H1 (cell line): ENCODE measurements at regions not wholly inside any gene's neighbourhood (a gene's known extent, or its start where the extent isn't known, plus 50 kb on each side); places are given as distances from the start of the nearest gene placed in this dataset.

Source experiments
- CTCF ChIA-PET: fragments of 300-600 bp; sonication (Branson Sonifier 250); formaldehyde crosslinking; loops from one replicate; lab custom pipeline; 2021; ENCODE audit not compliant: partially characterized antibody; lab: Charles Lee
- POLR2A ChIA-PET: fragments of 300-600 bp; sonication (Branson Sonifier 250); formaldehyde crosslinking; loops from one replicate; lab custom pipeline; 2021; ENCODE audit warnings: inconsistent platforms; ENCODE audit not compliant: partially characterized antibody; lab: Charles Lee
- DNase-seq, 2 experiments: peaks; one replicate each; pipeline versions ENCODE4 v3.0.0 to v3.0.0-alpha.2; 2010 to 2022; ENCODE audit warnings: low spot score in 2 of 2, low read depth in 1 of 2, mixed read lengths in 1 of 2
- FAIRE-seq: peaks from 2 replicates; lab custom pipeline; 2011; peaks lifted over from hg19 to GRCh38; lab: Jason Lieb, UNC
- H2AFZ ChIP-seq: 2 replicates; pipeline ENCODE4 v1.8.1; 2012; ENCODE audit warnings: low read length, inconsistent platforms
- H2AK5ac ChIP-seq: 2 replicates; pipeline ENCODE4 v1.6.1; 2013; ENCODE audit warnings: low read depth, low read length
- H2BK120ac ChIP-seq: replicated peaks from 2 replicates; pipeline ENCODE3; 2013; ENCODE audit warnings: low read depth, low read length, inconsistent platforms
- H2BK12ac ChIP-seq: 2 replicates; pipeline ENCODE4 v1.6.1; 2013; ENCODE audit warnings: low read depth, low read length
- H2BK15ac ChIP-seq: 2 replicates; pipeline ENCODE4 v1.6.1; 2013; ENCODE audit warnings: low read length
- H2BK20ac ChIP-seq: 2 replicates; pipeline ENCODE4 v1.6.1; 2013; ENCODE audit warnings: low read length
- H2BK5ac ChIP-seq: 2 replicates; pipeline ENCODE4 v1.6.1; 2013; ENCODE audit warnings: low read depth, low read length
- H3K14ac ChIP-seq: 2 replicates; pipeline ENCODE4 v1.6.1; 2013; ENCODE audit warnings: inconsistent platforms; ENCODE audit not compliant: insufficient read length
- H3K18ac ChIP-seq: 2 replicates; pipeline ENCODE4 v1.6.1; 2013; ENCODE audit warnings: low read length; ENCODE audit errors: extremely low read depth
- H3K23ac ChIP-seq: 2 replicates; pipeline ENCODE4 v1.6.1; 2013; ENCODE audit warnings: inconsistent platforms; ENCODE audit not compliant: insufficient read length
- H3K23me2 ChIP-seq: 2 replicates; pipeline ENCODE4 v1.6.1; 2013; ENCODE audit warnings: low read depth, low read length
- H3K27ac ChIP-seq: 2 replicates; pipeline ENCODE4 v1.6.1; 2011; ENCODE audit warnings: low read depth, low read length, inconsistent platforms
- H3K27me3 ChIP-seq, 4 experiments: replicated peaks in 1 of 4; 1 replicate in 1 of 4; 2 replicates in 3 of 4; pipeline versions ENCODE4 v1.6.1 to v1.8.1; 2011 to 2013; ENCODE audit warnings: low read length in 3 of 4, mild to moderate bottlenecking in 3 of 4, inconsistent platforms in 2 of 4, mixed read lengths in 2 of 4, moderate library complexity in 1 of 4; ENCODE audit not compliant: control insufficient read depth in 3 of 4, insufficient read depth in 3 of 4; ENCODE audit errors: extremely low read depth in 1 of 4
- H3K36me3 ChIP-seq, 4 experiments: 2 replicates each; pipeline versions ENCODE4 v1.6.1 to v1.8.1; 2011 to 2013; ENCODE audit warnings: mild to moderate bottlenecking in 4 of 4, low read length in 3 of 4, moderate library complexity in 2 of 4, control low read depth in 1 of 4, inconsistent platforms in 1 of 4; ENCODE audit not compliant: insufficient read depth in 4 of 4, control insufficient read depth in 2 of 4
- H3K4ac ChIP-seq: replicated peaks from 2 replicates; pipeline ENCODE3; 2013; ENCODE audit warnings: low read length, low read depth, mixed read lengths, inconsistent platforms; ENCODE audit not compliant: insufficient read length
- H3K4me1 ChIP-seq, 4 experiments: replicated peaks in 1 of 4; 1 replicate in 1 of 4; 2 replicates in 3 of 4; pipeline versions ENCODE4 v1.6.1 to v1.8.1; 2011 to 2013; ENCODE audit warnings: low read length in 3 of 4, inconsistent platforms in 2 of 4, mixed read lengths in 1 of 4; ENCODE audit not compliant: insufficient read depth in 4 of 4, control insufficient read depth in 3 of 4
- H3K4me2 ChIP-seq, 2 experiments: 2 replicates each; pipeline versions ENCODE4 v1.6.1 to v1.8.1; 2011 to 2013; ENCODE audit warnings: low read depth in 2 of 2, low read length in 2 of 2, control low read depth in 1 of 2, inconsistent platforms in 1 of 2, mild to moderate bottlenecking in 1 of 2; ENCODE audit not compliant: insufficient read depth in 1 of 2
- H3K4me3 ChIP-seq, 4 experiments: fragments of 200-600, 300-600 bp in 1 of 4; sonication (generic), shearing (Covaris generic), sonication (Bioruptor Twin) in 1 of 4; 2 replicates each; pipeline versions ENCODE4 v1.5.1 to v1.8.1; 2011 to 2016; ENCODE audit warnings: low read length in 4 of 4, low read depth in 3 of 4, control low read depth in 2 of 4, inconsistent platforms in 2 of 4, mild to moderate bottlenecking in 2 of 4, mixed read lengths in 1 of 4, moderate library complexity in 1 of 4; ENCODE audit not compliant: insufficient read depth in 2 of 4; ENCODE audit errors: extremely low read depth in 1 of 4
- H3K56ac ChIP-seq: replicated peaks from 2 replicates; pipeline ENCODE3; 2013; ENCODE audit warnings: low read depth, mild to moderate bottlenecking, mixed read lengths, low read length, inconsistent platforms; ENCODE audit not compliant: insufficient read length
- H3K79me1 ChIP-seq: 2 replicates; pipeline ENCODE4 v1.6.1; 2013; ENCODE audit warnings: low read depth, low read length, control low read depth
- H3K79me2 ChIP-seq, 2 experiments: 2 replicates each; pipeline versions ENCODE4 v1.6.1 to v1.8.1; 2012 to 2013; ENCODE audit warnings: low read length in 2 of 2, mild to moderate bottlenecking in 2 of 2, inconsistent platforms in 1 of 2; ENCODE audit not compliant: insufficient read depth in 2 of 2, control insufficient read depth in 1 of 2
- H3K9ac ChIP-seq, 4 experiments: replicated peaks in 1 of 4; 1 replicate in 1 of 4; 2 replicates in 3 of 4; pipeline versions ENCODE4 v1.6.1 to v1.8.1; 2011 to 2013; ENCODE audit warnings: low read depth in 3 of 4, low read length in 3 of 4, control low read depth in 2 of 4, mild to moderate bottlenecking in 2 of 4, moderate library complexity in 2 of 4, inconsistent platforms in 1 of 4; ENCODE audit errors: extremely low read depth in 1 of 4
- H3K9me3 ChIP-seq, 2 experiments: 2 replicates each; pipeline versions ENCODE4 v1.6.1 to v1.8.1; 2012 to 2013; ENCODE audit warnings: mild to moderate bottlenecking in 2 of 2, moderate library complexity in 2 of 2, control low read depth in 1 of 2, inconsistent platforms in 1 of 2, low read depth in 1 of 2, low read length in 1 of 2, mixed read lengths in 1 of 2; ENCODE audit not compliant: insufficient read depth in 2 of 2
- H4K20me1 ChIP-seq, 2 experiments: replicated peaks in 1 of 2; 2 replicates each; pipeline versions ENCODE3 to v1.8.1; 2011 to 2013; ENCODE audit warnings: inconsistent platforms in 2 of 2, low read length in 2 of 2, mild to moderate bottlenecking in 1 of 2; ENCODE audit not compliant: insufficient read depth in 2 of 2, control insufficient read depth in 1 of 2
- H4K5ac ChIP-seq: 2 replicates; pipeline ENCODE4 v1.6.1; 2013; ENCODE audit warnings: low read length, low read depth, mixed read lengths, inconsistent platforms; ENCODE audit not compliant: insufficient read length
- H4K8ac ChIP-seq: 2 replicates; pipeline ENCODE4 v1.8.0; 2013; ENCODE audit warnings: mild to moderate bottlenecking, moderate library complexity, low read length, inconsistent platforms; ENCODE audit not compliant: insufficient read depth; ENCODE audit errors: extremely low read depth
- H4K91ac ChIP-seq: replicated peaks from 2 replicates; pipeline ENCODE3; 2013; ENCODE audit warnings: low read length, mixed read lengths, inconsistent platforms; ENCODE audit not compliant: insufficient read length
- ATF3 ChIP-seq: IDR thresholded peaks from 2 replicates; pipeline ENCODE4 v1.6.1; 2011; ENCODE audit warnings: low read depth, mild to moderate bottlenecking, low read length; ENCODE audit not compliant: insufficient read depth
- CBX5 ChIP-seq: fragments of 300-800, 300-1000 bp; sonication (generic); IDR thresholded peaks from 2 replicates; pipeline ENCODE4 v1.7.1; 2016; ENCODE audit warnings: antibody characterized with exemption, low read length, low read depth
- CHD2 ChIP-seq: IDR thresholded peaks from 2 replicates; pipeline ENCODE4 v1.6.1; 2012; ENCODE audit warnings: low read length, improper control_type of control experiment
- FOSL1 ChIP-seq: IDR thresholded peaks from 2 replicates; pipeline ENCODE4 v1.6.1; 2011; ENCODE audit warnings: mild to moderate bottlenecking, low read depth, low read length, moderate library complexity; ENCODE audit not compliant: insufficient read depth
- GTF2F1 ChIP-seq: IDR thresholded peaks from 2 replicates; pipeline ENCODE4 v1.6.1; 2012; ENCODE audit warnings: low read depth, low read length, improper control_type of control experiment, borderline replicate concordance
- JUN ChIP-seq: IDR thresholded peaks from 2 replicates; pipeline ENCODE4 v1.6.1; 2011; ENCODE audit warnings: low read depth, mild to moderate bottlenecking, improper control_type of control experiment, low read length
- JUND ChIP-seq: IDR thresholded peaks from 2 replicates; pipeline ENCODE4 v1.6.1; 2011; ENCODE audit warnings: mild to moderate bottlenecking, improper control_type of control experiment, low read length
- KDM4A ChIP-seq: IDR thresholded peaks from one replicate; pipeline ENCODE4 v1.7.1; 2012; ENCODE audit warnings: low read depth, mild to moderate bottlenecking, moderate library complexity, low read length, inconsistent platforms; ENCODE audit not compliant: severe bottlenecking
- POU5F1 ChIP-seq: IDR thresholded peaks from 2 replicates; pipeline ENCODE4 v1.6.1; 2011; ENCODE audit warnings: low read depth, mild to moderate bottlenecking, low read length, moderate library complexity
- RXRA ChIP-seq: IDR thresholded peaks from 2 replicates; pipeline ENCODE4 v1.6.1; 2011; ENCODE audit warnings: low read depth, mild to moderate bottlenecking, low read length, moderate library complexity; ENCODE audit not compliant: insufficient read depth
- WGBS, 2 experiments: shearing (Covaris generic) in 1 of 2; methylation state at CpG; one replicate each; pipeline versions ENCODE4 v1.1.6 to v1.1.7; 2013 to 2015; ENCODE audit warnings: low lambda C conversion rate in 2 of 2, mixed read lengths in 2 of 2, inconsistent platforms in 1 of 2, low coverage in 1 of 2, missing lambda C conversion rate in 1 of 2; ENCODE audit not compliant: insufficient replicate concordance in 2 of 2, insufficient coverage in 1 of 2, insufficient read length in 1 of 2; ENCODE audit errors: extremely low coverage in 1 of 2, missing lambda C conversion rate in 1 of 2; 5-methylcytosine and 5-hydroxymethylcytosine counted together

- H2BK5ac ChIP-seq = no peak overlapping the region
- no peaks in the 10 kb centered on the region for H3K79me2 ChIP-seq
- peaks cover 83 to 100% of the 10 kb centered on the region in 2 experiments for H3K9me3 ChIP-seq
- no peaks in the 10 kb centered on the region for H3K36me3 ChIP-seq
- 80% methylated on average over 8 of the region's 11 CpGs; no CpG with 5 or more reads in 1 of the 2 experiments for WGBS, 2 experiments
- H3K79me1 ChIP-seq = no peaks in the 10 kb centered on the region
- no peaks in the 10 kb centered on the region for H3K27me3 ChIP-seq
- no peaks in the 10 kb centered on the region for H4K20me1 ChIP-seq
- no peak overlapping the region for H3K56ac ChIP-seq
- TF ChIP-seq KDM4A (no peak), JUND (no peak), CHD2 (no peak), CBX5 (no peak), ATF3 (no peak), RXRA (no peak), GTF2F1 (no peak), JUN (no peak), FOSL1 (no peak), POU5F1 (no peak)
- no peak overlapping the region for H2BK120ac ChIP-seq
- no peak overlapping the region for H2BK12ac ChIP-seq
- H3K9ac ChIP-seq = no peak overlapping the region
- no peak overlapping the region for H3K23ac ChIP-seq
- no peak overlapping the region for H3K4me2 ChIP-seq
- ChIA-PET POLR2A (no interaction called here), CTCF (no interaction called here)
- no peak overlapping the region for H3K4ac ChIP-seq
- no peak overlapping the region for H4K5ac ChIP-seq
- no peaks in the 10 kb centered on the region for H3K4me1 ChIP-seq
- no peak for DNase-seq
- no peak overlapping the region for H3K4me3 ChIP-seq
- H3K18ac ChIP-seq = no peak overlapping the region
- FAIRE-seq = no peak
- H3K23me2 ChIP-seq = no peaks in the 10 kb centered on the region
- H2BK15ac ChIP-seq = no peak overlapping the region
- no peak overlapping the region for H3K27ac ChIP-seq
- H3K14ac ChIP-seq = no peak overlapping the region
- no peak overlapping the region for H4K91ac ChIP-seq
- H4K8ac ChIP-seq = no peak overlapping the region
- no peak overlapping the region for H2BK20ac ChIP-seq
- H2AK5ac ChIP-seq = no peak overlapping the region
- H2AFZ ChIP-seq = no peak overlapping the region
These were observed 636.0 kb downstream of the TBC1D22A start for GRCh38 chr22:47398491-47398890.
